Panc1 (cell line): ENCODE measurements at regions not wholly inside any gene's neighbourhood (a gene's known extent, or its start where the extent isn't known, plus 50 kb on each side); places are given as distances from the start of the nearest gene placed in this dataset.

Source experiments
- ATAC-seq: fragments of 200-7000 bp; cut with Tn5 transposase; 2 replicates; pipeline ENCODE4 v1.9.1; 2020; ENCODE audit warnings: mild to moderate bottlenecking, moderate library complexity
- BruUV-seq: library from RNA; stranded (reverse); fragments of 400-500 nt; replicated peaks from 2 replicates; lab custom pipeline; 2021; lab: Mats Ljungman, UMichigan
- CTCF ChIA-PET: fragments of 300-600 bp; sonication (Branson Sonifier 250); formaldehyde crosslinking; loops from one replicate; lab custom pipeline; 2022; ENCODE audit warnings: antibody characterized with exemption; lab: Charles Lee
- POLR2A ChIA-PET: fragments of 300-600 bp; sonication (Branson Sonifier 250); formaldehyde crosslinking; loops from one replicate; lab custom pipeline; 2022; ENCODE audit warnings: antibody characterized with exemption; lab: Charles Lee
- DNase-seq: peaks from one replicate; pipeline ENCODE4 v3.0.0-alpha.2; 2010; ENCODE audit warnings: low read depth, low spot score
- H3K27ac ChIP-seq: 2 replicates; pipeline ENCODE4 v1.5.1; 2011; ENCODE audit warnings: mild to moderate bottlenecking, low read length, inconsistent platforms
- H3K27me3 ChIP-seq: fragments of 200-500 bp; sonication (Bioruptor generic); 2 replicates; pipeline ENCODE4 v1.6.0; 2014; ENCODE audit warnings: low read length, inconsistent platforms; ENCODE audit not compliant: control insufficient read depth, insufficient read depth
- H3K36me3 ChIP-seq: fragments of 200-500 bp; sonication (Bioruptor generic); 2 replicates; pipeline ENCODE4 v1.5.1; 2014; ENCODE audit warnings: inconsistent platforms, mild to moderate bottlenecking, low read length, moderate library complexity; ENCODE audit not compliant: control insufficient read depth, insufficient read depth
- H3K4me1 ChIP-seq: 2 replicates; pipeline ENCODE4 v1.5.1; 2011; ENCODE audit warnings: inconsistent platforms, mild to moderate bottlenecking, low read length, moderate library complexity; ENCODE audit not compliant: control insufficient read depth, insufficient read depth
- H3K4me3 ChIP-seq, 2 experiments: 2 replicates each; pipeline ENCODE4 v1.5.1; 2011 to 2012; ENCODE audit warnings: low read depth in 2 of 2, low read length in 2 of 2, mild to moderate bottlenecking in 2 of 2, inconsistent platforms in 1 of 2, moderate library complexity in 1 of 2
- H3K9me3 ChIP-seq: fragments of 200-500 bp; sonication (Bioruptor generic); 2 replicates; pipeline ENCODE4 v1.5.1; 2014; ENCODE audit warnings: low read depth, mild to moderate bottlenecking, inconsistent platforms, low read length, moderate library complexity; ENCODE audit not compliant: control insufficient read depth, insufficient read depth
- POLR2AphosphoS5 ChIP-seq: IDR thresholded peaks from 2 replicates; pipeline ENCODE4 v1.6.1; 2012; ENCODE audit warnings: mild to moderate bottlenecking, low read depth, low read length, moderate library complexity
- SIN3A ChIP-seq: IDR thresholded peaks from 2 replicates; pipeline ENCODE4 v1.6.1; 2012; ENCODE audit warnings: low read depth, mild to moderate bottlenecking, low read length, moderate library complexity, borderline replicate concordance; ENCODE audit not compliant: insufficient read depth
- TCF7L2 ChIP-seq: IDR thresholded peaks from 2 replicates; pipeline ENCODE4 v1.6.1; 2011; ENCODE audit warnings: mild to moderate bottlenecking, low read depth, low read length, inconsistent platforms
- in situ Hi-C: cut with HindIII; loops from 2 replicates; pipeline ENCODE4 v1.10.0; 2016; ENCODE audit warnings: low sequenced_read_pairs, low pct_unique_long_range_greater_than_20kb
- intact Hi-C: fragments of 100-400 bp; cut with micrococcal nuclease; formaldehyde crosslinking; loops from one replicate; pipeline ENCODE4 v1.10.0; 2022; ENCODE audit not compliant: unreplicated experiment
- TF ChIP-seq, protein P1 (sequence below), 2 experiments: IDR thresholded peaks; 2 replicates each; pipeline ENCODE4 v1.6.1; 2011 to 2012; ENCODE audit warnings: low read depth in 2 of 2, control low read depth in 1 of 2, low read length in 1 of 2, mild to moderate bottlenecking in 1 of 2, moderate library complexity in 1 of 2; ENCODE audit not compliant: insufficient read depth in 1 of 2
- TF ChIP-seq, protein P2 (sequence below): fragments of 450-650 bp; IDR thresholded peaks from 2 replicates; pipeline ENCODE4 v1.5.1; 2017; ENCODE audit warnings: mild to moderate bottlenecking

DNA sequence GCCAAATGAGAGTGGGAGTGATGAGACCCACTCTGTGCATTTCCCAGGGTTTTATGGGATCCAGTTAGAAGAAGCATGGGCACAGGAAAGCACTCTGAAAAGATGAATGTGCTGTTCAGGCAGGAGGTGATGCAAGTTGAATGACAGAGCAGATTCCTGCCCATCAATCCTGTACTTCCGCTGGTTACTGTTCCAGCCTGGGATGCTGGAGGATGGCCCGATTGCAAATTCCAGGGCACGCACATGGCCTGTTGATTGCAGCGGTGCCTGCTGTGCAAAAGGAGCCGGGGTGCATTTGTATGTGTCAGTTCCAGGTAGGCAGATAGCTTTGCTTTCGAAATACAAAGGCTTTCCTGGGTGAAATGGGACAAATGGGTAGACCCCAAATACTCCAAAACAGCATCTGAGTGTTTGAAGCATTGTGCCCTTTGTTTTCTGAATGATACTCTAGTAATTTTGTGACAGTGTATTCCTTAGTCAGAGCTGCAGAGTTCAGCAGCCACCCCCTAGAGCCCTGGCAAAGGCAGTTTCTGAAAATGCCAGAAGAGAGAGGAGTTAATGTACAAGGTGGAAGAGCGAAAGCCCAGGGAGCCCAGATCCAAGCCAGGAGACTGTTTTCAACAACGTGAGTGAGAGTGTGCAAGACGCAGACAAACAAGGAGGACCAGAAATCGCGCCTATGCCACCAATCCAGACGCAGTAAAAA lies 454.2 kb upstream of the CLINT1 start:
- Histone ChIP-seq H3K27me3 (no peaks in the 10 kb centered on the region), H3K36me3 (no peaks in the 10 kb centered on the region), H3K4me3 (no peak overlapping the region), H3K4me1 (no peaks in the 10 kb centered on the region), H3K27ac (no peak overlapping the region), H3K9me3 (no peaks in the 10 kb centered on the region)
- TF ChIP-seq, protein P1, sequence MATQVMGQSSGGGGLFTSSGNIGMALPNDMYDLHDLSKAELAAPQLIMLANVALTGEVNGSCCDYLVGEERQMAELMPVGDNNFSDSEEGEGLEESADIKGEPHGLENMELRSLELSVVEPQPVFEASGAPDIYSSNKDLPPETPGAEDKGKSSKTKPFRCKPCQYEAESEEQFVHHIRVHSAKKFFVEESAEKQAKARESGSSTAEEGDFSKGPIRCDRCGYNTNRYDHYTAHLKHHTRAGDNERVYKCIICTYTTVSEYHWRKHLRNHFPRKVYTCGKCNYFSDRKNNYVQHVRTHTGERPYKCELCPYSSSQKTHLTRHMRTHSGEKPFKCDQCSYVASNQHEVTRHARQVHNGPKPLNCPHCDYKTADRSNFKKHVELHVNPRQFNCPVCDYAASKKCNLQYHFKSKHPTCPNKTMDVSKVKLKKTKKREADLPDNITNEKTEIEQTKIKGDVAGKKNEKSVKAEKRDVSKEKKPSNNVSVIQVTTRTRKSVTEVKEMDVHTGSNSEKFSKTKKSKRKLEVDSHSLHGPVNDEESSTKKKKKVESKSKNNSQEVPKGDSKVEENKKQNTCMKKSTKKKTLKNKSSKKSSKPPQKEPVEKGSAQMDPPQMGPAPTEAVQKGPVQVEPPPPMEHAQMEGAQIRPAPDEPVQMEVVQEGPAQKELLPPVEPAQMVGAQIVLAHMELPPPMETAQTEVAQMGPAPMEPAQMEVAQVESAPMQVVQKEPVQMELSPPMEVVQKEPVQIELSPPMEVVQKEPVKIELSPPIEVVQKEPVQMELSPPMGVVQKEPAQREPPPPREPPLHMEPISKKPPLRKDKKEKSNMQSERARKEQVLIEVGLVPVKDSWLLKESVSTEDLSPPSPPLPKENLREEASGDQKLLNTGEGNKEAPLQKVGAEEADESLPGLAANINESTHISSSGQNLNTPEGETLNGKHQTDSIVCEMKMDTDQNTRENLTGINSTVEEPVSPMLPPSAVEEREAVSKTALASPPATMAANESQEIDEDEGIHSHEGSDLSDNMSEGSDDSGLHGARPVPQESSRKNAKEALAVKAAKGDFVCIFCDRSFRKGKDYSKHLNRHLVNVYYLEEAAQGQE (IDR thresholded peaks at IDR 0.05; ENCODE audit: insufficient read depth in 1 of 2, low read depth in 2 of 2, low read length in 1 of 2): no peak
- TF ChIP-seq SIN3A (no peak), TCF7L2 (no peak), POLR2AphosphoS5 (no peak)
- TF ChIP-seq, protein P2, sequence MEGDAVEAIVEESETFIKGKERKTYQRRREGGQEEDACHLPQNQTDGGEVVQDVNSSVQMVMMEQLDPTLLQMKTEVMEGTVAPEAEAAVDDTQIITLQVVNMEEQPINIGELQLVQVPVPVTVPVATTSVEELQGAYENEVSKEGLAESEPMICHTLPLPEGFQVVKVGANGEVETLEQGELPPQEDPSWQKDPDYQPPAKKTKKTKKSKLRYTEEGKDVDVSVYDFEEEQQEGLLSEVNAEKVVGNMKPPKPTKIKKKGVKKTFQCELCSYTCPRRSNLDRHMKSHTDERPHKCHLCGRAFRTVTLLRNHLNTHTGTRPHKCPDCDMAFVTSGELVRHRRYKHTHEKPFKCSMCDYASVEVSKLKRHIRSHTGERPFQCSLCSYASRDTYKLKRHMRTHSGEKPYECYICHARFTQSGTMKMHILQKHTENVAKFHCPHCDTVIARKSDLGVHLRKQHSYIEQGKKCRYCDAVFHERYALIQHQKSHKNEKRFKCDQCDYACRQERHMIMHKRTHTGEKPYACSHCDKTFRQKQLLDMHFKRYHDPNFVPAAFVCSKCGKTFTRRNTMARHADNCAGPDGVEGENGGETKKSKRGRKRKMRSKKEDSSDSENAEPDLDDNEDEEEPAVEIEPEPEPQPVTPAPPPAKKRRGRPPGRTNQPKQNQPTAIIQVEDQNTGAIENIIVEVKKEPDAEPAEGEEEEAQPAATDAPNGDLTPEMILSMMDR: no peak
- ATAC-seq (no peak), DNase-seq (no peak)
- ChIA-PET POLR2A (no interaction called here), CTCF (no interaction called here)
- intact Hi-C loops (no loop called here), in situ Hi-C loops (no loop called here)
- no TSS peak for BruUV-seq

GRCh38 chr5:158309088-158309807 lies 450.3 kb upstream of the CLINT1 start:
- DNase-seq (no peak), ATAC-seq (no peak)
- Histone ChIP-seq H3K36me3 (no peaks in the 10 kb centered on the region), H3K27ac (no peak overlapping the region), H3K4me1 (no peaks in the 10 kb centered on the region), H3K4me3 (no peak overlapping the region), H3K9me3 (no peaks in the 10 kb centered on the region), H3K27me3 (no peaks in the 10 kb centered on the region)
- ChIA-PET POLR2A (no interaction called here), CTCF (no interaction called here)
- in situ Hi-C loops (no loop called here), intact Hi-C loops (no loop called here)
- TF ChIP-seq POLR2AphosphoS5 (no peak), SIN3A (no peak), TCF7L2 (no peak)
- TF ChIP-seq, protein P2: no peak
- TF ChIP-seq, protein P1 (IDR thresholded peaks at IDR 0.05; ENCODE audit: insufficient read depth in 1 of 2, low read depth in 2 of 2, low read length in 1 of 2): no peak
- no TSS peak for BruUV-seq
